HG03025 (cell line): ENCODE measurements at regions not wholly inside any gene's neighbourhood (a gene's known extent, or its start where the extent isn't known, plus 50 kb on each side); places are given as distances from the start of the nearest gene placed in this dataset.
"Not testable (repeated sequence)": the region's sequence is repeated elsewhere in the genome, so short reads cannot be mapped to it uniquely, and the experiment has no call there.

ENCODE experiments used
- ATAC-seq: cut with Tn5 transposase; IDR thresholded peaks from one replicate; pipeline ENCODE4 v1.9.1; 2021; ENCODE audit warnings: mild to moderate bottlenecking, moderate library complexity; ENCODE audit not compliant: unreplicated experiment, low FRiP score

- ATAC-seq = no peak
Measured at GRCh38 chr3:106413683-106414082, 544.9 kb upstream of the CBLB start.

- no peak for ATAC-seq
Measured at GRCh38 chr3:106420628-106421027, 551.8 kb upstream of the CBLB start.

- ATAC-seq = no peak
Measured at GRCh38 chr3:106421426-106421825, 552.6 kb upstream of the CBLB start.

- no peak for ATAC-seq
Measured at GRCh38 chr3:106421909-106422308, 553.1 kb upstream of the CBLB start.

- ATAC-seq = no peak
Measured at GRCh38 chr3:106423321-106424225, 554.8 kb upstream of the CBLB start.

- no peak for ATAC-seq
Measured at GRCh38 chr3:106425026-106425425, 556.2 kb upstream of the CBLB start.

GRCh38 chr3:106425916-106426315, 557.1 kb upstream of the CBLB start:
- no peak for ATAC-seq

- no peak for ATAC-seq
Measured at GRCh38 chr3:106428565-106428994, 559.8 kb upstream of the CBLB start.

GRCh38 chr3:106431721-106432120, 562.9 kb upstream of the CBLB start:
- no peak for ATAC-seq

- no peak for ATAC-seq
Measured at GRCh38 chr3:106435899-106436453, 567.2 kb upstream of the CBLB start.

GRCh38 chr3:106438887-106439286, 570.1 kb upstream of the CBLB start:
- no peak for ATAC-seq

- ATAC-seq = no peak
Measured at GRCh38 chr3:106440672-106441071, 571.9 kb upstream of the CBLB start.

- ATAC-seq = no peak
Measured at GRCh38 chr3:106446271-106446670, 577.5 kb upstream of the CBLB start.

GRCh38 chr3:106447723-106448301, 579.0 kb upstream of the CBLB start:
- no peak for ATAC-seq

GRCh38 chr3:106448372-106448966, 579.7 kb upstream of the CBLB start:
- not testable (repeated sequence) for ATAC-seq

GRCh38 chr3:106452096-106452495, 583.3 kb upstream of the CBLB start:
- ATAC-seq = no peak

GRCh38 chr3:106454497-106454896, 585.7 kb upstream of the CBLB start:
- no peak for ATAC-seq

GRCh38 chr3:106457281-106458180, 588.7 kb upstream of the CBLB start:
- peak; percentile 96 for ATAC-seq

- ATAC-seq = no peak
Measured at GRCh38 chr3:106458952-106459351, 590.1 kb upstream of the CBLB start.

GRCh38 chr3:106466881-106467280, 598.1 kb upstream of the CBLB start:
- no peak for ATAC-seq
